Testis (tissue), 2 donors: ENCODE measurements at regions not wholly inside any gene's neighbourhood (a gene's known extent, or its start where the extent isn't known, plus 50 kb on each side); places are given as distances from the start of the nearest gene placed in this dataset.

ENCODE experiments used
- CTCF ChIP-seq, 3 experiments: fragments of 450-650 bp in 2 of 3; fragments of 200-600 bp in 1 of 3; sonication (generic) in 1 of 3; IDR thresholded peaks; one replicate each; pipeline ENCODE4 v1.5.1; 2016 to 2019; ENCODE audit warnings: antibody characterized with exemption in 3 of 3, mild to moderate bottlenecking in 2 of 3, moderate library complexity in 1 of 3
- POLR2A ChIP-seq: fragments of 450-650 bp; IDR thresholded peaks from one replicate; pipeline ENCODE4 v1.6.1; 2017; ENCODE audit warnings: antibody characterized with exemption, mild to moderate bottlenecking, moderate library complexity

GRCh38 chr2:59173325-59173724, 932.2 kb upstream of the FANCL start:
- TF ChIP-seq CTCF (IDR thresholded peaks at IDR 0.05) (no peak), POLR2A (no peak)
